Common myeloid progenitor, CD34-positive (primary cell): ENCODE measurements at regions not wholly inside any gene's neighbourhood (a gene's known extent, or its start where the extent isn't known, plus 50 kb on each side); places are given as distances from the start of the nearest gene placed in this dataset.

Source experiments
- CTCF ChIA-PET: fragments of 350-600 bp; sonication (Branson Sonifier 250); formaldehyde crosslinking; loops from one replicate; lab custom pipeline; 2021; ENCODE audit warnings: antibody characterized with exemption; lab: Charles Lee
- POLR2A ChIA-PET: fragments of 350-600 bp; sonication (Branson Sonifier 250); formaldehyde crosslinking; loops from one replicate; lab custom pipeline; 2021; ENCODE audit warnings: antibody characterized with exemption; lab: Charles Lee
- DNase-seq, 3 donors: peaks; one replicate each; pipeline versions ENCODE4 v3.0.0 to v3.0.0-alpha.2; 2013
- H3K27ac ChIP-seq, 2 experiments: 1 replicate in 1 of 2; 2 replicates in 1 of 2; pipeline ENCODE4 v1.7.0; 2013; ENCODE audit warnings: inconsistent platforms in 2 of 2, low read length in 2 of 2, mild to moderate bottlenecking in 2 of 2, low read depth in 1 of 2, moderate library complexity in 1 of 2; ENCODE audit not compliant: severe bottlenecking in 2 of 2, insufficient read depth in 1 of 2, poor library complexity in 1 of 2
- H3K27me3 ChIP-seq, 5 experiments: replicated peaks in 2 of 5; 1 replicate in 3 of 5; 2 replicates in 2 of 5; pipeline versions ENCODE4 v1.6.1 to v1.7.0; 2013; ENCODE audit warnings: low read length in 4 of 5, mild to moderate bottlenecking in 2 of 5, moderate library complexity in 2 of 5, inconsistent platforms in 1 of 5; ENCODE audit not compliant: insufficient read depth in 5 of 5, control insufficient read depth in 4 of 5
- H3K36me3 ChIP-seq, 4 experiments: 1 replicate in 2 of 4; 2 replicates in 2 of 4; pipeline versions ENCODE4 v1.6.1 to v1.7.0; 2013; ENCODE audit warnings: low read length in 3 of 4, control low read depth in 1 of 4, mild to moderate bottlenecking in 1 of 4; ENCODE audit not compliant: control insufficient read depth in 4 of 4, insufficient read depth in 4 of 4
- H3K4me1 ChIP-seq, 4 experiments: 1 replicate in 3 of 4; 2 replicates in 1 of 4; pipeline versions ENCODE4 v1.6.1 to v1.7.1; 2013; ENCODE audit warnings: low read length in 3 of 4, mild to moderate bottlenecking in 3 of 4, control low read depth in 1 of 4, inconsistent platforms in 1 of 4, moderate library complexity in 1 of 4; ENCODE audit not compliant: control insufficient read depth in 4 of 4, insufficient read depth in 4 of 4; ENCODE audit errors: control extremely low read depth in 1 of 4
- H3K4me3 ChIP-seq, 7 experiments: 1 replicate in 4 of 7; 2 replicates in 3 of 7; pipeline versions ENCODE4 v1.5.1 to v1.7.0; 2013; ENCODE audit warnings: mild to moderate bottlenecking in 7 of 7, low read length in 6 of 7, moderate library complexity in 6 of 7, inconsistent platforms in 2 of 7, low read depth in 2 of 7, control low read depth in 1 of 7; ENCODE audit not compliant: insufficient read depth in 4 of 7, control insufficient read depth in 1 of 7; ENCODE audit errors: extremely low read depth in 1 of 7
- H3K9me3 ChIP-seq, 5 experiments: 1 replicate in 4 of 5; 2 replicates in 1 of 5; pipeline versions ENCODE4 v1.6.1 to v1.7.1; 2013; ENCODE audit warnings: low read length in 4 of 5, mild to moderate bottlenecking in 2 of 5, inconsistent platforms in 1 of 5, low read depth in 1 of 5, moderate library complexity in 1 of 5; ENCODE audit not compliant: control insufficient read depth in 4 of 5, insufficient read depth in 2 of 5; ENCODE audit errors: control extremely low read depth in 1 of 5
- WGBS: methylation state at CpG from one replicate; pipeline ENCODE4 v1.1.5; 2013; ENCODE audit not compliant: insufficient coverage; 5-methylcytosine and 5-hydroxymethylcytosine counted together

DNA sequence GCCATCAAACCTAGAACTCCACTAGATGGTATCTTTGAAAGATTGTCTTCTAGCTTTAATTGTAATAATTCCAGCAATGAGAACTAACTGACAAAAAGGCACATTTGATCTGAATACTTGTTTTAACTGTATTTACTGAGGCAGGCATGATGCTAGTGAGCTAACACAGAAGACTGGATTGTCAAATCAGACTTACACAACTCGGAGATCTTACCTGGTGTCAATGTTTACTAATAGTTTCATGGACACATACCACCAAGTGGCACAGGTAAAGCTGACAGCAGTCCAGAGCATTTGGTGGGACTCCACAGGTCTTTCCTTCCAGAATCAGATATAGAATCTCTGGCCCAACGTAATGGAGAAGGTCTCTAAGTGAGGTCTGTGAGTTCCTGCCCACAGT lies 229.9 kb upstream of the BOD1L1 start:
- no peaks in the 10 kb centered on the region for H3K27me3 ChIP-seq
- H3K36me3 ChIP-seq: no peaks in the 10 kb centered on the region
- ChIA-PET CTCF (interaction anchor here (1.1 to 6.7 kb wide), 3 partner anchors 27 to 202 kb away, joined by 3 to 45 read pairs (median 3); no protein-coding TSS in a partner anchor), POLR2A (no interaction called here)
- H3K4me3 ChIP-seq: no peak overlapping the region
- 100% methylated on average over 1 of the region's 2 CpGs for WGBS
- no peak for DNase-seq
- peaks cover 0 to 4% (median 0%) of the 10 kb centered on the region in 5 experiments for H3K9me3 ChIP-seq
- H3K27ac ChIP-seq: no peak overlapping the region
- H3K4me1 ChIP-seq: peaks cover 0 to 2% (median 0%) of the 10 kb centered on the region in 4 experiments

DNA sequence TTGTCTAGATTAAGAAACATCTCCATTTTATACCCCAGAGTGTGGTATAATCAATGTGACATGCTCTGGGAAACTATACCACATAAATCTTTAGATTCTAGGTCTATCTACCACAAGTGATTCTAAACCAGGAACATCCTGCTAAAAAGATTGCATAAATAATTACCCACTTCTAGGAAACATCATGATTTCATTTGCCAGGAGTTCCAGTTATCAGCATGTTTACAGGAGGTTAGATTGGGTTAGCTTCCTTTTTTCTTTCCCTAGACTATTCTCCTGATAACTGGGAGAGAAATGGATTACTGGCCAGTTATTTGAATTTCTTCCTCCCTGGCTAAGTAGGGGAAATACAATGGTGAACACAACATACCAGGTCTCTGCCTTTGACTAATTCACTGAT lies 230.3 kb upstream of the BOD1L1 start:
- Histone ChIP-seq H3K27me3 (no peaks in the 10 kb centered on the region), H3K4me3 (no peak overlapping the region), H3K27ac (no peak overlapping the region), H3K4me1 (peaks cover 0 to 2% (median 0%) of the 10 kb centered on the region in 4 experiments), H3K36me3 (no peaks in the 10 kb centered on the region), H3K9me3 (peaks cover 0 to 4% (median 0%) of the 10 kb centered on the region in 5 experiments)
- DNase-seq: no peak
- POLR2A ChIA-PET: no interaction called here
- CTCF ChIA-PET: interaction anchor here (1.1 to 6.7 kb wide), 2 partner anchors 59 to 202 kb away, joined by 3 to 45 read pairs; no protein-coding TSS in a partner anchor

DNA sequence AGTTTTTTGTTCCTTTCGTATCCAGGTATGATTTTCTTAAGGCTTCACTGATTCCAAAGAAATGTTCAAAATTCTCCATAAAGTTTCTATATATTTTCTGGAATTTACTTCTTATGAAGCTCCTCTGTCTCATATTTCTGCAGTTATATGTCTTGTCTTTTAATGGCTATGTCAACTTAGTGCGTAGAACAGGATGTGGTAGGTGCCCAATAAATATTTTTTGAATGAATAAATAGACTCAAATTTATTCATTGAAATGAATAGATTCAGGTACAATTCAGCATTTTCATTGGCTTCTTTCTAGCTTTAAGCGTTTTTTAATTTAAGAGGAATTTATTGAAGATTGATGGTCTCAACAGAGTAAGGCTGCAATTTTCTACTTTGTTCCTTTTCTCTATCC lies 231.9 kb upstream of the BOD1L1 start:
- H3K9me3 ChIP-seq: peaks cover 0 to 4% (median 0%) of the 10 kb centered on the region in 5 experiments
- WGBS: 100% methylated on average over 1 of the region's 3 CpGs
- no peak overlapping the region for H3K4me3 ChIP-seq
- H3K4me1 ChIP-seq: peaks cover 0 to 2% (median 0%) of the 10 kb centered on the region in 4 experiments
- CTCF ChIA-PET: interaction anchor here (0.7 to 6.7 kb wide), 7 partner anchors 15 to 209 kb away, joined by 3 to 45 read pairs (median 3); no protein-coding TSS in a partner anchor
- DNase-seq: no peak
- H3K27me3 ChIP-seq: no peaks in the 10 kb centered on the region
- POLR2A ChIA-PET: no interaction called here
- no peaks in the 10 kb centered on the region for H3K36me3 ChIP-seq
- no peak overlapping the region for H3K27ac ChIP-seq

DNA sequence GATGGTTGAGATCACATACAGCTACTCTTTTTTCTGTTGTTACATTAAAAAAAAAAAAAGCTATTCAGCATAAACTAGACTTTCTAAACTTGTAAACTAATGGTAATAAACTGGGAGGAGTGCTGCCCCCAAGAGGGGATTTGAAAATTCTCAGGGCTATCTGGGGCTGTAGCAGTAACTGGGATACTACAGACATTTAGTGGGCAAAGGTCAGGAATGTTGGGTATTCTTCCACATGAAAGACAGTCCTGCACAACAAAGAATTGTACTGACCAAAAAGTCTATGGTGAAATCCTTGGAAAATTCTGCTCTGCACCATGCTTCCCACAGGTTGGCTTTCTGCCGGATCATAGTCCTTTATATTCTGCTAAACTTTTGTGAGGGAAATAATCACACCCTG lies 232.6 kb upstream of the BOD1L1 start:
- H3K27ac ChIP-seq: no peak overlapping the region
- H3K9me3 ChIP-seq: peaks cover 0 to 4% (median 0%) of the 10 kb centered on the region in 5 experiments
- WGBS: 33% methylated on average over 1 of the region's 1 CpG
- peak; percentile 13 to 47 (median 38) for DNase-seq
- peaks cover 0 to 2% (median 0%) of the 10 kb centered on the region in 4 experiments for H3K4me1 ChIP-seq
- POLR2A ChIA-PET: no interaction called here
- H3K27me3 ChIP-seq: no peaks in the 10 kb centered on the region
- no peaks in the 10 kb centered on the region for H3K36me3 ChIP-seq
- H3K4me3 ChIP-seq: no peak overlapping the region
- CTCF ChIA-PET: interaction anchor here (0.7 to 6.7 kb wide), 6 partner anchors 16 to 209 kb away, joined by 3 to 45 read pairs (median 4); no protein-coding TSS in a partner anchor

DNA sequence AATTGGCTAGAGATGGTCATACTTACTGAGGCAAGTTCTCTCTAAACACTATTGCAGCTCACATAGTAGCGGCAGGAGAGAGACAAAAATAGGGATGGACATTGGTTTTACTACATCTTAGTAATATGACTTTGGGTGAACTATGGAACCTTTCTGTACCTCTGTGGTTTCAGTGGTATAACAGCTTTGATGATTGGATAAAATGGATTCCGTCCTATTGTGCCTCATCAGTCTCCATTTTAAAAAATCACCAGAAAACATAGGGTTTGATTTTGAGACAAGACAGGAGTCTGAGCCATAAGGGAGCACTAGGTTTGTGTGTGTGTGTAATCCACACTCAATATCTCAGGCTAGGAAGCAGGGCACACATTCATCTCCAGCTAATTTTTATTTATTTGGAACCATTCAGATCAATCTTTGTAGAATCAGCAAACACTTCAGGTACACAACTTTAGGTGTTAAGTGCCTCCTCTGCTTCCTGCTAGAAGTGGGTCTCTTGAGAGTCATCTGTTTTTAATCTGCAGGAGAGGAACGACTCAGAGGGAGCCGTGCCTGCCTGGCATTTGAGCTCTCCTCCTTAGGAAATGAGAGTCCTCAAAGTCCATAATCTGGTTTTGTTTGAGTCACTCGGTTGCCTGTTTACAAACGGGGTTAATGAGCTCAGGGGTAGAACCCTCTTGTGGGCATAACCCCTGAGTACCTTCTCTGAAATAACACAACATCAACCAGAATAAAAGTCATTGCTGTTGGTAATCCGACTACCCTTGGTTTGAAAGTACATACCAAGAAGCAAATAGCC lies 238.5 kb upstream of the BOD1L1 start:
- no peaks in the 10 kb centered on the region for H3K36me3 ChIP-seq
- CTCF ChIA-PET: no interaction called here
- WGBS: 100% methylated on average over 3 of the region's 7 CpGs

DNA sequence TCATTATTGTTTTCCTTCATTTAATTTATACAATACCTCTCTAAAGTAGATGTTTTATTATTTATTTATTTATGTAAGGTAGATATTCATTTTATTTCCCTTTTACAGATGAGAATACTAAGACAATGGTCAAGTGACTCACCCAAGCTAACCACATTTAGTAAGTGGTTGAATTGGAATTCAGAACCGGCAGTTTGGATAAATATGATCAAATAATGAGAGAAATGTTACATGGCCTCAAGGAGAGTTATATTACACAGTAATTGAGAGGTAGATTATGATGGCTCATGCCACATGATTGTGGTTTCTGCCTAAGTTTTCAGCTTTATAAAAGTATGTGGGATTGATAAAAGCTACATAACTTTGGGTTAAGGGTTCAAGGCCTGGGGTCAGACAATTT lies 239.4 kb upstream of the BOD1L1 start:
- Histone ChIP-seq H3K27ac (no peak overlapping the region), H3K4me1 (no peaks in the 10 kb centered on the region), H3K36me3 (no peaks in the 10 kb centered on the region), H3K27me3 (no peaks in the 10 kb centered on the region), H3K9me3 (peaks cover 0 to 4% (median 0%) of the 10 kb centered on the region in 5 experiments), H3K4me3 (no peak overlapping the region)
- CTCF ChIA-PET: no interaction called here
- no peak for DNase-seq
- POLR2A ChIA-PET: no interaction called here
- no CpG with 5 or more reads among the region's 1 CpG for WGBS

More for the DNA sequence above, 238.5 kb upstream of the BOD1L1 start:
- DNase-seq: no peak
- POLR2A ChIA-PET: no interaction called here
- Histone ChIP-seq H3K4me3 (no peak overlapping the region), H3K9me3 (peaks cover 0 to 4% (median 0%) of the 10 kb centered on the region in 5 experiments), H3K27ac (no peak overlapping the region), H3K4me1 (no peaks in the 10 kb centered on the region), H3K27me3 (no peaks in the 10 kb centered on the region)

DNA sequence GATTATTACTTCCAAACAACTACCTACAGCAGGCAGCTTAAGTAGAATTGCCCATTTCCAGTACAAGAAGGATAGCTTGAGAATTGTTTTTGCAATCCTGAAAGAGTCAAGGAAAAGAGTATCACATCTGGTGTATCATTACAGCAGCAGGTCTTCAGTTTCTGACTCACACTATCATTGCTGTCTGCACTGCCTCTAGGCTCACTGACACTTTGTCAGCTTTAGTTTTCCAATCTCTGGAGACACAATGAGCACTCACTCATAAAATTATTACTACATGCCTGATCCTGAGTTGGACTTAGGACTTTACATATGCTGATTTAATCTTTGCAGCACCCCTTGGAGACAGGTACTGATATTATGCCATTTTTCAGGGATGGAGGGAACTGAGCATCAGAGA lies 244.6 kb upstream of the BOD1L1 start:
- no peaks in the 10 kb centered on the region for H3K36me3 ChIP-seq
- POLR2A ChIA-PET: no interaction called here
- H3K4me1 ChIP-seq: no peaks in the 10 kb centered on the region
- H3K27ac ChIP-seq: no peak overlapping the region
- H3K9me3 ChIP-seq: no peaks in the 10 kb centered on the region
- no peak for DNase-seq
- H3K4me3 ChIP-seq: no peak overlapping the region
- CTCF ChIA-PET: no interaction called here
- H3K27me3 ChIP-seq: no peaks in the 10 kb centered on the region
